ENCODE measurements at regions not wholly inside any gene's neighbourhood (a gene's known extent, or its start where the extent isn't known, plus 50 kb on each side); places are given as distances from the start of the nearest gene placed in this dataset.

GRCh38 chr20:57882451-57883161 is 172.8 kb upstream of the PMEPA1 start:
- Histone ChIP-seq H3K4me3 (no peak overlapping the region), H3K9me3 (peaks cover 0 to 2% (median 0%) of the 10 kb centered on the region in 4 donors), H3K4me1 (peaks cover 0 to 10% (median 0%) of the 10 kb centered on the region in 4 donors), H3K27ac (no peak overlapping the region), H3K36me3 (no peaks in the 10 kb centered on the region), H3K27me3 (no peaks in the 10 kb centered on the region)
- WGBS, 2 donors = 87% methylated on average over 16 of the region's 16 CpGs
- TF ChIP-seq CTCF (IDR thresholded peaks at IDR 0.05) (no peak), EP300 (IDR thresholded peaks at IDR 0.05) (no peak), POLR2A (IDR thresholded peaks at IDR 0.05) (no peak), POLR2AphosphoS5 (IDR thresholded peaks at IDR 0.05) (no peak)
- intact Hi-C loops (cut with DNase I) = no loop called here
- DNase-seq = peak; percentile 40

GRCh38 chr20:57881466-57882385 is 171.9 kb upstream of the PMEPA1 start:
- Histone ChIP-seq H3K4me1 (peaks cover 0 to 10% (median 0%) of the 10 kb centered on the region in 4 donors), H3K27me3 (no peaks in the 10 kb centered on the region), H3K4me3 (no peak overlapping the region), H3K27ac (no peak overlapping the region), H3K36me3 (no peaks in the 10 kb centered on the region), H3K9me3 (no peaks in the 10 kb centered on the region)
- TF ChIP-seq CTCF (IDR thresholded peaks at IDR 0.05) = no peak
- intact Hi-C loops (cut with DNase I) = no loop called here
- peak; percentile 38 for DNase-seq
- 92 to 93% methylated on average over 15 of the region's 15 CpGs for WGBS, 2 donors

GRCh38 chr20:57880571-57880892 is 170.7 kb upstream of the PMEPA1 start:
- DNase-seq = no peak
- Histone ChIP-seq H3K4me1 (peaks cover 0 to 10% (median 0%) of the 10 kb centered on the region in 4 donors), H3K36me3 (no peaks in the 10 kb centered on the region), H3K4me3 (no peak overlapping the region), H3K9me3 (no peaks in the 10 kb centered on the region), H3K27me3 (no peaks in the 10 kb centered on the region), H3K27ac (peak overlapping the region in 3 of 4 donors; percentile 27 to 35 (median 28))
- intact Hi-C loops (cut with DNase I) = no loop called here
- TF ChIP-seq CTCF (IDR thresholded peaks at IDR 0.05) (no peak), POLR2AphosphoS5 (IDR thresholded peaks at IDR 0.05) (no peak), EP300 (IDR thresholded peaks at IDR 0.05) (no peak), POLR2A (IDR thresholded peaks at IDR 0.05) (no peak)

DNA sequence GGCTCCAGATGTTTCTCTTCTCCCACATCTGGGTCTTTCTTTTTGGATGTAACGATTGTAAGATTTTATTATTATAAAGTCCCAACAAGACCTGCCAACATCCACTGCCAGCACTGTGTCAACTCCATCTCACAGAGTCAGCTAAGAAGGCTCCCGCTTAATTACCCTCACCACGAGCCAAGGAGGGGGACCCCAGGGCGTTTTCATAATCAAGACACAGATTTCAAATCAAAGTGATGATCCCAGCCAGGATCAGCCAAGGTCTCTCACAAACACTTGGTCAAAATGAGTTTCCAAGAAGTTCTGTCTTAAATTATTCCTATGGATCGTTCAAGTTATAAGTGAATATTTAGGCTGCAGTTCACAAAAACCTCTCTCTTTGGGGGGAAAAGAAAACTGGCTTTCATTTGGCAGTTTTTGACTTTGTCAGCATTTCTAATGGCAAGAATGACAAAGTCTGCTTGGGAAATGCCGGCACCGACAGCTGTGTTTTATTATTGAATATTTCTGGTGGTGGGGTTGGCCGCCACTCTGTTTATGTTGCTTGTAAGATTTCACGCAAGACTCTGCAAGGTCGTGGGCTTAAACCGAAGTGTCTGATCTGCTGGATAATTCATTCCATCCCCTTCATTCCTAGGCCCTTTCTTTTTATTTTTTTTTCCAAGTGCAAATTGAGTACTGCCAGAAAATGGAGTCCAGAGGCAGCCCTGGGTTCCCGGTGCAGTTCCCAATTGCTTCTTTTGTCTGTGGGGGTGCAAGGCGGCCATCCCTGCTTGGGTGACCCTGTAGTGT is 170.2 kb upstream of the PMEPA1 start:
- TF ChIP-seq POLR2AphosphoS5 (IDR thresholded peaks at IDR 0.05) (peak in 2 of 4 donors; percentile 13 to 15), POLR2A (IDR thresholded peaks at IDR 0.05) (no peak), CTCF (IDR thresholded peaks at IDR 0.05) (no peak)
- no peak overlapping the region for H3K4me3 ChIP-seq
- H3K36me3 ChIP-seq = no peaks in the 10 kb centered on the region
- H3K4me1 ChIP-seq = peaks cover 0 to 10% (median 0%) of the 10 kb centered on the region in 4 donors
- 74 to 76% methylated on average over 13 of the region's 13 CpGs for WGBS, 2 donors
- H3K9me3 ChIP-seq = no peaks in the 10 kb centered on the region
- peak overlapping the region in 3 of 4 donors; percentile 27 to 35 (median 28) for H3K27ac ChIP-seq
- intact Hi-C loops (cut with DNase I) = no loop called here
- no peaks in the 10 kb centered on the region for H3K27me3 ChIP-seq
- DNase-seq = peak; percentile 71
